ENCODE measurements at regions not wholly inside any gene's neighbourhood (a gene's known extent, or its start where the extent isn't known, plus 50 kb on each side); places are given as distances from the start of the nearest gene placed in this dataset.

GRCh38 chr7:25625306-25625992 is 397.2 kb upstream of the NPVF start:
- Histone ChIP-seq H3K36me3 (no peaks in the 10 kb centered on the region), H3K4me3 (no peak overlapping the region), H3K27me3 (no peaks in the 10 kb centered on the region), H3K27ac (peak overlapping the region in 3 of 4 donors; percentile 8 to 66 (median 29)), H3K9me3 (no peaks in the 10 kb centered on the region), H3K4me1 (peaks cover 0 to 18% (median 3%) of the 10 kb centered on the region in 3 donors)
- 26 to 31% methylated on average over 2 to 4 of the region's 5 CpGs for WGBS, 2 donors (ENCODE audit: low coverage in 1 of 2)
- ATAC-seq, result no peak
- TF ChIP-seq CTCF (IDR thresholded peaks at IDR 0.05) (no peak), EP300 (IDR thresholded peaks at IDR 0.05) (no peak), POLR2AphosphoS5 (IDR thresholded peaks at IDR 0.05) (no peak), POLR2A (IDR thresholded peaks at IDR 0.05) (no peak)

- no peak overlapping the region for H3K27ac ChIP-seq
Measured at GRCh38 chr7:25626451-25627131, 398.3 kb upstream of the NPVF start.

GRCh38 chr7:25628446-25628845 is 400.2 kb upstream of the NPVF start:
- H3K36me3 ChIP-seq, result no peaks in the 10 kb centered on the region
- 77% methylated on average over 2 to 3 of the region's 3 CpGs for WGBS, 2 donors (ENCODE audit: low coverage in 1 of 2)
- no peak overlapping the region for H3K27ac ChIP-seq
- no peaks in the 10 kb centered on the region for H3K27me3 ChIP-seq
- ATAC-seq, result no peak
- peaks cover 0 to 7% (median 0%) of the 10 kb centered on the region in 3 donors for H3K4me1 ChIP-seq
- no peaks in the 10 kb centered on the region for H3K9me3 ChIP-seq
- TF ChIP-seq POLR2AphosphoS5 (IDR thresholded peaks at IDR 0.05) (no peak), EP300 (IDR thresholded peaks at IDR 0.05) (no peak), POLR2A (IDR thresholded peaks at IDR 0.05) (no peak), CTCF (IDR thresholded peaks at IDR 0.05) (no peak)
- no peak overlapping the region for H3K4me3 ChIP-seq

More at GRCh38 chr7:25626451-25627131, 398.3 kb upstream of the NPVF start:
- H3K36me3 ChIP-seq, result no peaks in the 10 kb centered on the region
- H3K4me3 ChIP-seq, result no peak overlapping the region
- H3K27me3 ChIP-seq, result no peaks in the 10 kb centered on the region
- peaks cover 0 to 7% (median 0%) of the 10 kb centered on the region in 3 donors for H3K4me1 ChIP-seq
- ATAC-seq, result no peak
- no peaks in the 10 kb centered on the region for H3K9me3 ChIP-seq
- TF ChIP-seq CTCF (IDR thresholded peaks at IDR 0.05) (no peak), EP300 (IDR thresholded peaks at IDR 0.05) (no peak), POLR2AphosphoS5 (IDR thresholded peaks at IDR 0.05) (no peak), POLR2A (IDR thresholded peaks at IDR 0.05) (no peak)
- 78 to 90% methylated on average over 3 to 4 of the region's 4 CpGs for WGBS, 2 donors (ENCODE audit: low coverage in 1 of 2)

GRCh38 chr7:25632616-25633015 is 404.3 kb upstream of the NPVF start:
- Histone ChIP-seq H3K36me3 (no peaks in the 10 kb centered on the region), H3K4me3 (no peak overlapping the region), H3K27me3 (no peaks in the 10 kb centered on the region), H3K27ac (no peak overlapping the region), H3K4me1 (no peaks in the 10 kb centered on the region), H3K9me3 (no peaks in the 10 kb centered on the region)
- no peak for ATAC-seq
- 49 to 69% methylated on average over 5 of the region's 5 CpGs for WGBS, 2 donors (ENCODE audit: low coverage in 1 of 2)
- no peak for TF ChIP-seq POLR2A (IDR thresholded peaks at IDR 0.05)
- TF ChIP-seq POLR2AphosphoS5 (IDR thresholded peaks at IDR 0.05), result no peak
- TF ChIP-seq EP300 (IDR thresholded peaks at IDR 0.05), result no peak
- TF ChIP-seq CTCF (IDR thresholded peaks at IDR 0.05), result no peak

Measured in gastroesophageal sphincter (tissue), 4 donors.